CD4-positive, alpha-beta memory T cell (primary cell): ENCODE measurements at regions not wholly inside any gene's neighbourhood (a gene's known extent, or its start where the extent isn't known, plus 50 kb on each side); places are given as distances from the start of the nearest gene placed in this dataset.
A peak's percentile ranks its signal among the peaks of the same experiment; 100 is the strongest.
"Not testable (repeated sequence)": the region's sequence is repeated elsewhere in the genome, so short reads cannot be mapped to it uniquely, and the experiment has no call there.

Source experiments
- CTCF ChIA-PET: fragments of 350-600 bp; sonication (Branson Sonifier 250); formaldehyde crosslinking; loops from one replicate; lab custom pipeline; 2021; ENCODE audit warnings: inconsistent platforms; ENCODE audit not compliant: partially characterized antibody; lab: Charles Lee
- POLR2A ChIA-PET: fragments of 350-600 bp; sonication (Branson Sonifier 250); formaldehyde crosslinking; loops from one replicate; lab custom pipeline; 2021; ENCODE audit not compliant: partially characterized antibody; lab: Charles Lee
- DNase-seq, 5 donors: peaks; one replicate each; pipeline versions ENCODE4 v3.0.0 to v3.0.0-alpha.2; 2020 to 2022; ENCODE audit warnings: mixed read lengths in 1 of 5
- H3K27ac ChIP-seq: one replicate; pipeline ENCODE4 v1.7.0; 2013; ENCODE audit warnings: low read depth, low read length
- H3K27me3 ChIP-seq: 2 replicates; pipeline ENCODE4 v1.7.0; 2013; ENCODE audit warnings: mild to moderate bottlenecking, low read length, moderate library complexity; ENCODE audit not compliant: insufficient read depth
- H3K36me3 ChIP-seq: 2 replicates; pipeline ENCODE4 v1.7.0; 2013; ENCODE audit warnings: mild to moderate bottlenecking, low read length, moderate library complexity; ENCODE audit not compliant: insufficient read depth
- H3K4me1 ChIP-seq: 2 replicates; pipeline ENCODE4 v1.7.0; 2013; ENCODE audit warnings: mild to moderate bottlenecking, low read length, moderate library complexity; ENCODE audit not compliant: insufficient read depth
- H3K4me3 ChIP-seq, 2 donors: one replicate each; pipeline ENCODE4 v1.7.0; 2013; ENCODE audit warnings: low read length in 2 of 2, mild to moderate bottlenecking in 1 of 2
- H3K9me3 ChIP-seq, 2 donors: one replicate each; pipeline ENCODE4 v1.7.0; 2013; ENCODE audit warnings: low read length in 2 of 2, control low read depth in 1 of 2; ENCODE audit not compliant: control insufficient read depth in 1 of 2
- H3K27ac Mint-ChIP-seq, 7 donors: one replicate each; pipeline ENCODE4 v1.8.0; 2020 to 2021; ENCODE audit warnings: mixed read lengths in 7 of 7, mild to moderate bottlenecking in 6 of 7, inconsistent platforms in 3 of 7, moderate library complexity in 3 of 7
- H3K27me3 Mint-ChIP-seq, 2 donors: one replicate each; pipeline ENCODE4 v1.8.0; 2020 to 2021; ENCODE audit warnings: mixed read lengths in 2 of 2
- H3K36me3 Mint-ChIP-seq, 2 donors: one replicate each; pipeline ENCODE4 v1.8.0; 2020 to 2021; ENCODE audit warnings: mixed read lengths in 2 of 2, inconsistent platforms in 1 of 2, mild to moderate bottlenecking in 1 of 2
- H3K4me1 Mint-ChIP-seq, 4 donors: one replicate each; pipeline ENCODE4 v1.8.0; 2020 to 2021; ENCODE audit warnings: mixed read lengths in 4 of 4, mild to moderate bottlenecking in 1 of 4
- H3K4me3 Mint-ChIP-seq, 8 donors: one replicate each; pipeline ENCODE4 v1.8.0; 2020 to 2021; ENCODE audit warnings: mixed read lengths in 8 of 8, mild to moderate bottlenecking in 7 of 8, moderate library complexity in 6 of 8, inconsistent platforms in 3 of 8
- H3K9me3 Mint-ChIP-seq, 8 donors: one replicate each; pipeline ENCODE4 v1.8.0; 2020 to 2021; ENCODE audit warnings: mixed read lengths in 8 of 8, mild to moderate bottlenecking in 5 of 8, inconsistent platforms in 3 of 8, moderate library complexity in 1 of 8
- intact Hi-C: fragments of 100-400 bp; cut with micrococcal nuclease; formaldehyde crosslinking; loops from one replicate; pipeline ENCODE4 v1.15.1; 2023

- not testable (repeated sequence) for H3K9me3 Mint-ChIP-seq
These were observed 230.0 kb upstream of the VLDLR start for GRCh38 chr9:2391509-2392132.

DNA sequence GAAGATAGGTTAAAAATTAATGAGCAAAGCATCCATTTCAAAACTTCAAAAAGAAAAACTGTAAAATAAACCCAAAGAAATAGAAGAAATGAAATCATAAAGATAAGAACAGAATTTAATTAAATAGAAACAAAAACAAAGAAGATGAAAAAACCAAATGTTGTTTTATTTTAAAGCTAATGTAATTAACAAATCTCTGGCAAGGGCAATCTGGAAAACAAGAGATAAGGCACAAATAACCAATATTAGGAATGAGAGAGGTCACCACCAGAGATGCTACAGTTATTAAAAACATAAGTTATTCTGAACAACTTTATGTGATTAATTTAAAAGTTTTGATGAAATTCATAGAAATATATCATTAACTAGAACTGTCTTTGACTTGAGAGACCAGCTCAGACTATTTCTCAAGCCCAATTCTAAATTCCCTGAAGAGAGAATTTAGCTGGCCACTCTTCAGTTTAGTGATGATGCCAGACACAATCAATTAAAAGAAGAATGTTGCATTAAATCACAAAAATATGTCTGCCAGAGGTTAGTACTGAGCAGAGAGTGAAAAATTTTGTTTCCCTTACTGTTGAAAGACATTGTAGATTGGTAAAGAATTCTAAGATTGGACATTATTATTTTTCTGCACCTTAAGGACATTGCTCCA is 227.4 kb upstream of the VLDLR start:
- H3K27ac ChIP-seq, H3K4me3 Mint-ChIP-seq, H3K36me3 ChIP-seq, H3K36me3 Mint-ChIP-seq, CTCF ChIA-PET, H3K4me1 Mint-ChIP-seq, intact Hi-C loops, POLR2A ChIA-PET, H3K27me3 Mint-ChIP-seq, H3K4me1 ChIP-seq, DNase-seq, H3K4me3 ChIP-seq, H3K27ac Mint-ChIP-seq, H3K27me3 ChIP-seq, H3K9me3 ChIP-seq, H3K9me3 Mint-ChIP-seq: not testable (repeated sequence)

More at GRCh38 chr9:2391509-2392132, 230.0 kb upstream of the VLDLR start:
- H3K27me3 ChIP-seq, H3K36me3 Mint-ChIP-seq, POLR2A ChIA-PET, intact Hi-C loops, DNase-seq, H3K4me3 Mint-ChIP-seq, H3K4me1 ChIP-seq, CTCF ChIA-PET, H3K27ac Mint-ChIP-seq, H3K9me3 ChIP-seq, H3K27ac ChIP-seq, H3K36me3 ChIP-seq, H3K4me3 ChIP-seq, H3K4me1 Mint-ChIP-seq, H3K27me3 Mint-ChIP-seq: not testable (repeated sequence)

DNA sequence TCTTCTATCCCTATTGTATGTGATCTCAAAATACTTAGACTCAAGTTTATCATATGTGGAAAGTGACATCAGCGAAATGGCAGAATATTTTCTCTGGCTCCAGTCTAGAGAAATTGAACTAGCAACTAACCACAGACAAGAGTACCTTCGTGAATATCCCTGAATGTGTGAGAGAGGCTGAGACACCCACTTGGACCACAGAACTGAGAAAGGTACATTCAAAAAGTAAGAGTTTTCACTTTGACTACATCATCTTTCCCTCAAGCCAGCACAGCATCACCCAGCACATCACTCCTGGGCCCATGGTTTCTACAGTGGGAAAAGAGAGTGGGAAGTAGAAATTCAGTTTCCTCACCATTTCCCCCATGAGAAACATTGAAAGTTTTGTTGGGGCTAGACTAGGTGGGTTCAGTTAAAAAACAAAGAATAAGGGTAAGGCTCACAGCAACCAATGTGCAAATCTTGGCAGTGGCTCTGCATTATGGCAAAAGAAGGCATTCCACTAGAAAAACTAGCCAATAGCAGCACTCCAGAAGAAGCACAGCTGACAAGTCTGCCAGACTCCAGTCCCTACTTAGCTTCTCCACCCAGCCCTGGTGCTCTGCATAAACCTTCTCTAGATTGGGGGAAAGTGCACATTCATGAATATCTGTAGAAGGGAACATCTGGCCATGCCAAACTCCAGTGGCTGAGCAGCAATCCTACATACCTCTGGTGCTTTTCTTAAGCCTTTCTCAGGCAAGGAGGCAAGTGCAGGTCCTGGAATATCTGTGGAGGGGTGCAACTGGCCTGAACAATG is 225.6 kb upstream of the VLDLR start:
- intact Hi-C loops: no loop called here
- peaks cover 0 to 5% (median 2%) of the 10 kb centered on the region in 8 donors for H3K9me3 Mint-ChIP-seq
- ChIA-PET POLR2A (no interaction called here), CTCF (no interaction called here)
- no peaks in the 10 kb centered on the region for H3K9me3 ChIP-seq
- H3K36me3 Mint-ChIP-seq: no peaks in the 10 kb centered on the region
- H3K4me1 ChIP-seq: no peaks in the 10 kb centered on the region
- no peak overlapping the region for H3K4me3 ChIP-seq
- H3K36me3 ChIP-seq: no peaks in the 10 kb centered on the region
- no peaks in the 10 kb centered on the region for H3K27me3 ChIP-seq
- no peaks in the 10 kb centered on the region for H3K4me1 Mint-ChIP-seq
- no peak for DNase-seq
- no peak overlapping the region for H3K27ac ChIP-seq
- no peak overlapping the region for H3K4me3 Mint-ChIP-seq
- H3K27ac Mint-ChIP-seq: peak overlapping the region in 1 of 7 donors; percentile 39
- H3K27me3 Mint-ChIP-seq: peaks cover 0 to 5% of the 10 kb centered on the region in 2 donors

DNA sequence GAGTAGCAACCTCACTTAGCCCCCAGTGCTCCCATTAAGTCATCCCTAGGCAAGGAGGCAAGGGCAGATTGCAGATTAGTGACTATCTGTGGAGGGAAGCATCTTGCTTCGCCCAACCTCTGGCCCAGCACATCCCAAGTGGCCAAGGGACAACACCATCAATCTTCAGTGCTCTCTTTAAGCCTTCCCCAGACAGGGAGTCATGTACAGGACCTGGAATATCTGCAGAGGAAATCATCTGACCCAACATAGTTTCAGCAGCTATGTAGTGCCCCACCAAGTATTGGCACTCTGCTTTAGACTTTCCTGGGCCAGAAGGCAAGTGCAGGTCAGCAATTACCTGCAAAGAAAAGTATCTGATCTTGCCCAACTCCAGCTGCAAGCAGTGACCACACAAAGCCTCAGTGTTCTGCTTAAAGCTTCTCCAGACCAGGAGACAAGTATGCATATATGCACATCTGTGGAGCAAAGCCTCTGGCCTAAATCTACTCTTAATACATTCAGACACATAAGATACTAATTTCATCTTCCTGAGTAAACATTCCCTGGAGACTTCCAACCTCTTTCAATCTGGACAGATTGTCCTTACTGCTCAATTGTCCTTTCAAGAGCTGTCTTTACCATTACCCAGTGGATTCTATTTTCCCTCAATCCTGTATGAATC is 224.8 kb upstream of the VLDLR start:
- Mint-ChIP-seq H3K9me3 (peaks cover 0 to 8% (median 2%) of the 10 kb centered on the region in 8 donors), H3K27ac (no peak overlapping the region), H3K27me3 (peaks cover 0 to 5% of the 10 kb centered on the region in 2 donors), H3K4me3 (no peak overlapping the region), H3K4me1 (no peaks in the 10 kb centered on the region), H3K36me3 (no peaks in the 10 kb centered on the region)
- CTCF ChIA-PET: no interaction called here
- no peak overlapping the region for H3K27ac ChIP-seq
- H3K9me3 ChIP-seq: no peaks in the 10 kb centered on the region
- no peak for DNase-seq
- POLR2A ChIA-PET: no interaction called here
- no peaks in the 10 kb centered on the region for H3K4me1 ChIP-seq
- H3K4me3 ChIP-seq: no peak overlapping the region
- no peaks in the 10 kb centered on the region for H3K27me3 ChIP-seq
- intact Hi-C loops: no loop called here
- no peaks in the 10 kb centered on the region for H3K36me3 ChIP-seq

DNA sequence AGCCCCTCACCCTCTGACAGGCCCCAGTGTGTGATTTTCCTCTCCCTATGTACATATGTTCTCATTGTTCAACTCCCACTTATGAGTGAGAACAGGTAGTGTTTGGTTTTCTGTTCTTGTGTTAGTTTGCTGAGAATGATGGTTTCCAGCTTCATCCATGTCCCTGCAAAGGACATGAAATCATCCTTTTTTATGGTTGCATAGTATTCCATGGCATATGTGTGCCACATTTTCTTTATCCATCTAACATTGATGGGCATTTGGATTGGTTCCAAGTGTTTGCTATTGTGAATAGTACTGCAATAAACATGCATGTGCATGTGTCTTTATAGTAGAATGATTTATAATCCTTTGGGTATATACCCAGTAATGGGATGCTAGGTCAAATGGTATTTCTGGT is 223.7 kb upstream of the VLDLR start:
- peaks cover 0 to 12% (median 7%) of the 10 kb centered on the region in 8 donors for H3K9me3 Mint-ChIP-seq
- POLR2A ChIA-PET, H3K27me3 ChIP-seq, H3K4me3 Mint-ChIP-seq, H3K36me3 ChIP-seq, H3K4me1 Mint-ChIP-seq, H3K9me3 ChIP-seq, H3K4me3 ChIP-seq, H3K27me3 Mint-ChIP-seq, DNase-seq, H3K27ac Mint-ChIP-seq, H3K36me3 Mint-ChIP-seq, H3K27ac ChIP-seq, intact Hi-C loops, H3K4me1 ChIP-seq, CTCF ChIA-PET: not testable (repeated sequence)

- H3K27me3 Mint-ChIP-seq, H3K27ac Mint-ChIP-seq, H3K36me3 ChIP-seq, H3K4me3 ChIP-seq, POLR2A ChIA-PET, H3K4me3 Mint-ChIP-seq, H3K27ac ChIP-seq, H3K36me3 Mint-ChIP-seq, CTCF ChIA-PET, H3K9me3 ChIP-seq, H3K4me1 ChIP-seq, H3K27me3 ChIP-seq, intact Hi-C loops, DNase-seq, H3K4me1 Mint-ChIP-seq: not testable (repeated sequence)
- H3K9me3 Mint-ChIP-seq: peaks cover 2 to 25% (median 20%) of the 10 kb centered on the region in 8 donors
These were observed 219.8 kb upstream of the VLDLR start for GRCh38 chr9:2401746-2402145.

DNA sequence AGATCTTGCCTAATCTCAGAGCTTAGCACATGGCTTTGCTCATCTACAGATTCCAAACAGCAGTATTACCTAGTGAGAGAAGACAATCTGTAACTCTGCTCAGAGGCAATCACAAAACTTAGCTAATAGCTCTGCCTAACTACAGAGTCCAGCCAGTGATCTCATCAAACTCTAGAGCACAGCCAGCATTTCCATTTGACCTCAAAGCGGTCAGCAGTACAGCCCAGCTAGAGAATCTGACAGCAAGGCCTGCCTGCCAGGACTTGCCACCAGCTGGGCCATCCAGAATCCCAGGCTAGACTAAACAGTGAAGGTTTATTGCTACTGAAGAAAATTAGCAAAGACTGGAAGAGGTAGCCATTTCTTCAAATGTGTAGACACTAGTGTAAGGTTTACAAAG is 217.9 kb upstream of the VLDLR start:
- DNase-seq: no peak
- H3K36me3 ChIP-seq: no peaks in the 10 kb centered on the region
- Mint-ChIP-seq H3K4me3 (no peak overlapping the region), H3K4me1 (no peaks in the 10 kb centered on the region), H3K36me3 (peaks cover 0 to 2% of the 10 kb centered on the region in 2 donors), H3K27ac (no peak overlapping the region), H3K9me3 (peaks cover 2 to 24% (median 20%) of the 10 kb centered on the region in 8 donors), H3K27me3 (peaks cover 2 to 9% of the 10 kb centered on the region in 2 donors)
- no peak overlapping the region for H3K27ac ChIP-seq
- no peak overlapping the region for H3K4me3 ChIP-seq
- no peaks in the 10 kb centered on the region for H3K9me3 ChIP-seq
- ChIA-PET POLR2A (no interaction called here), CTCF (no interaction called here)
- H3K27me3 ChIP-seq: no peaks in the 10 kb centered on the region
- intact Hi-C loops: no loop called here
- no peaks in the 10 kb centered on the region for H3K4me1 ChIP-seq
